Sigmoid colon (tissue), 4 donors: ENCODE measurements at regions not wholly inside any gene's neighbourhood (a gene's known extent, or its start where the extent isn't known, plus 50 kb on each side); places are given as distances from the start of the nearest gene placed in this dataset.

ENCODE experiments used
- CTCF ChIP-seq, 4 experiments: fragments of 450-650 bp in 3 of 4; fragments of 200-600 bp in 1 of 4; IDR thresholded peaks; one replicate each; pipeline ENCODE4 v1.5.1; 2016 to 2019; ENCODE audit warnings: antibody characterized with exemption in 4 of 4, mild to moderate bottlenecking in 3 of 4, moderate library complexity in 2 of 4
- EP300 ChIP-seq, 4 donors: sonication (generic); formaldehyde crosslinking; IDR thresholded peaks; one replicate each; pipeline ENCODE4 v1.6.1; 2017; ENCODE audit warnings: antibody characterized with exemption in 4 of 4
- POLR2AphosphoS5 ChIP-seq, 4 donors: sonication (generic); formaldehyde crosslinking; IDR thresholded peaks; one replicate each; pipeline ENCODE4 v1.6.1; 2017; ENCODE audit warnings: antibody characterized with exemption in 4 of 4

DNA sequence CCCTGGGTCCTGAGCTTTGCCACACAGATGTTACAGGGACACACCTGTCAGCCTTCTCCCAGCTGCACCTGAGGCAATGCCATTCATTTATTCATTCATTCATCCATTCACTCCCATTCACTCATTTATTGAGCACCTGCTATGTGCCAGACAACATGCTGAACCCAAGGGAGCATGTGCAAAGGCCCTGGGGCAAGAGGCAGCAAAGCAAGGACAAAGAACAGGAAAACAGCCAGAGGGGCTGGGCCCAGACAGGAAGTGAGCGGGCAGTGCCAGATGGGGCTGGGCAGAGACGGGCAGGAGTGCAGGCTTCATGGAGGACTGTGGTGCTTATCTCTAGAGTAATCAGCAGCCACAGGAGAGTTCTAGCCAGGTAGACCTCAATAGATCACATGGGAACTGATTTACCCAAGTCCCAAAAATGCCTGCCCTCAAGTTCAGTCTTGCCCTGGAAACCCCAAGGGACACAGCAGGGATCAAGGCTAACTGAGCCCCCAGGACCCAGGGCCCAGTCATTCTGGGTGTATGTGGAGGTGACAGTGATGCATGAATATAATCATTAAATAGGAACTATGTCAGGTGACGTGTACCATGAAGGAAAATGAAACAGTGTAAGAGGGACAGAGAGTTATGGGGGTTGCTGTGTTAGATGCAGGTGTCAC lies 530.3 kb downstream of the MATN1 start:
- TF ChIP-seq CTCF (IDR thresholded peaks at IDR 0.05) (no peak), POLR2AphosphoS5 (IDR thresholded peaks at IDR 0.05) (no peak), EP300 (IDR thresholded peaks at IDR 0.05) (no peak)
